ENCODE measurements at regions not wholly inside any gene's neighbourhood (a gene's known extent, or its start where the extent isn't known, plus 50 kb on each side); places are given as distances from the start of the nearest gene placed in this dataset.

DNA sequence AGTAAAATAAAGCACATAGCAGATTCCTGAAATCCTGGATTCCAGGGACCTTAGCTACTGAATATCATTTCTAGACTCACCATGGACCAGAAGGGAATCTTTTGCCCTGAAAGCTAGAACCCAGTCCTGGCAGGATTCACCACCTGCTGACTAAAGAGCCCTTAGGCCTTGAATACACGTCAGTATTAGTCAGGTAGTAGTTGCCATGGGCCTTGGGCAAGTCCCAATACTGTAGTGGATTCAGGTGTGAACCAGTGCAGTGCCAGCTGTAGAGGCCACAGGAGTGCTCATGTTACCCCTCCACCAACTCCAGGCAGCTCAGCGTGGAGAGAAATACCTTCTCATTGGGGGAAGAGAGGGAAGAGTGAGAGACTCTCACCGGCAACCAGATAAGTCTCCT lies 64.1 kb upstream of the UBQLN2 start:
- TF ChIP-seq, protein P1, sequence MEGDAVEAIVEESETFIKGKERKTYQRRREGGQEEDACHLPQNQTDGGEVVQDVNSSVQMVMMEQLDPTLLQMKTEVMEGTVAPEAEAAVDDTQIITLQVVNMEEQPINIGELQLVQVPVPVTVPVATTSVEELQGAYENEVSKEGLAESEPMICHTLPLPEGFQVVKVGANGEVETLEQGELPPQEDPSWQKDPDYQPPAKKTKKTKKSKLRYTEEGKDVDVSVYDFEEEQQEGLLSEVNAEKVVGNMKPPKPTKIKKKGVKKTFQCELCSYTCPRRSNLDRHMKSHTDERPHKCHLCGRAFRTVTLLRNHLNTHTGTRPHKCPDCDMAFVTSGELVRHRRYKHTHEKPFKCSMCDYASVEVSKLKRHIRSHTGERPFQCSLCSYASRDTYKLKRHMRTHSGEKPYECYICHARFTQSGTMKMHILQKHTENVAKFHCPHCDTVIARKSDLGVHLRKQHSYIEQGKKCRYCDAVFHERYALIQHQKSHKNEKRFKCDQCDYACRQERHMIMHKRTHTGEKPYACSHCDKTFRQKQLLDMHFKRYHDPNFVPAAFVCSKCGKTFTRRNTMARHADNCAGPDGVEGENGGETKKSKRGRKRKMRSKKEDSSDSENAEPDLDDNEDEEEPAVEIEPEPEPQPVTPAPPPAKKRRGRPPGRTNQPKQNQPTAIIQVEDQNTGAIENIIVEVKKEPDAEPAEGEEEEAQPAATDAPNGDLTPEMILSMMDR (IDR thresholded peaks at IDR 0.05 in 4 of 5, conservative IDR thresholded peaks at IDR 0.05 in 1 of 5), result no peak
- TF ChIP-seq POLR2A (IDR thresholded peaks at IDR 0.05), result no peak
- in situ Hi-C loops (cut with MboI; ENCODE audit: low sequenced_read_pairs in 4 of 4), result no loop called here
- no peak for ATAC-seq

DNA sequence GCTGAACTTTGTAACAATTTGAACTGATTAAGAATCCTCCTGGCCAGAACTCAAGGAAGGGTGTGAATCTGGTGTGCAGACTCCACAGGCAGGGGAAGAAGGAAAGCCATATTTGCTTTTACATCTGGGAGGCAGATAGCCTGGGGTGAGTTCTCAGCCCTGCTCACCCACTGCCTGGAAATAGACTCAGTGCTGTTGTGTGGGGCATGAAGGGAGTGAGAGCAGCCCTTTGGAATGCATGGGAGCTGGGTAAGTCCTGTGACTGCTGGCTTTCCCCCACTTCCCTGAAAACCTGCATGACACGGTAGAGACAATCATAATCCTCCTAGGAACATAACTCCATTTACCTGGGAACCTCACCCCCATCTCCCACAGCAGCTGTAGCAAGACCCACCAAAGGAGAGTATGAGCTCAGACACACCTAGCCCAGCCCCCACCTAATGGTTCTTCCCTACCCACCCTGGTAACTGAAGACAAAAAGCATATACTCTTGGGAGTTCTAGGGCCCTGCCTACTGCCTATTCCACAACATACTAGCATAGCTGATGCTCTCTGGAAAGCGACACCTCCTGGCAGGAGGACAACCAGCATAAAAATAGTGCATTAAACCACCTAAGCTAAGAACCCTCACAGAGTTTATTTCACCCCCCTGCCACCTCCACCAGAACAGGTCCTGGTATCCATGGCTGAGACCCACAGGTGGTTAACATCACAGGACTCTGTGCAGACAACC lies 59.3 kb upstream of the UBQLN2 start:
- ATAC-seq (no peak), DNase-seq (no peak)
- H3K36me3 ChIP-seq, result no peaks in the 10 kb centered on the region
- intact Hi-C loops (cut with DNase I; ENCODE audit: low total_unique reads), result no loop called here
- no peak overlapping the region for H3K4me3 ChIP-seq
- in situ Hi-C loops (cut with MboI; ENCODE audit: low sequenced_read_pairs in 4 of 4), result loop anchor here in 1 of 4 donors (25.0 kb wide), 1 partner anchor 92 kb away; no protein-coding TSS in a partner anchor
- TF ChIP-seq, protein P1 (IDR thresholded peaks at IDR 0.05 in 4 of 5, conservative IDR thresholded peaks at IDR 0.05 in 1 of 5), result no peak
- no peak for TF ChIP-seq POLR2A (IDR thresholded peaks at IDR 0.05)
- H3K27me3 ChIP-seq, result peaks cover 0 to 5% (median 0%) of the 10 kb centered on the region in 3 donors
- no peaks in the 10 kb centered on the region for H3K9me3 ChIP-seq
- H3K27ac ChIP-seq, result no peak overlapping the region
- no peaks in the 10 kb centered on the region for H3K4me1 ChIP-seq

More for the DNA sequence above, 64.1 kb upstream of the UBQLN2 start:
- Histone ChIP-seq H3K27me3 (peaks cover 0 to 5% (median 0%) of the 10 kb centered on the region in 3 donors), H3K4me1 (no peaks in the 10 kb centered on the region), H3K36me3 (no peaks in the 10 kb centered on the region), H3K4me3 (no peak overlapping the region), H3K9me3 (no peaks in the 10 kb centered on the region), H3K27ac (no peak overlapping the region)
- intact Hi-C loops (cut with DNase I; ENCODE audit: low total_unique reads), result no loop called here
- DNase-seq, result no peak

DNA sequence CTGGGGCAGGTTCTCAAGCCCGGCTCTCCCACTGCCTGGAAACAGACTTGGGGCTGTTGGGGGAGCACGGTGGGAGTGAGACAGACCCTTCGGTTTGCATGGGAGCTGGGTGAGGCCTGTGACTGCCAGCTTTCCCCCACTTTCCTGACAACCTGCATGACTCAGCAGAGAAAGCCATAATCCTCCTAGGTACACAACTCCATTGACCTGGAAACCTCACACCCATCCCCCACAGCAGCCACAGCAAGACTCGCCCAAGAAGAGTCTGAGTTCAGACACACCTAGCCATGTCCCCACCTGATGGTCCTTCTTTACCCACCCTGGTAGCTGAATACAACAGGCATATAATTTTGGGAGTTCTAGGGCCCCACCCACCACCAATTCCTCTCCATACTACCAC lies 57.6 kb upstream of the UBQLN2 start:
- Histone ChIP-seq H3K36me3 (no peaks in the 10 kb centered on the region), H3K4me3 (no peak overlapping the region), H3K4me1 (no peaks in the 10 kb centered on the region), H3K9me3 (no peaks in the 10 kb centered on the region), H3K27me3 (peaks cover 0 to 5% (median 0%) of the 10 kb centered on the region in 3 donors), H3K27ac (no peak overlapping the region)
- intact Hi-C loops (cut with DNase I; ENCODE audit: low total_unique reads) (loop anchor here (2.0 kb wide), 1 partner anchor 35 kb away; no protein-coding TSS in a partner anchor), in situ Hi-C loops (cut with MboI; ENCODE audit: low sequenced_read_pairs in 4 of 4) (loop anchor here in 1 of 4 donors (25.0 kb wide), 1 partner anchor 94 kb away; no protein-coding TSS in a partner anchor)
- TF ChIP-seq, protein P1 (IDR thresholded peaks at IDR 0.05 in 4 of 5, conservative IDR thresholded peaks at IDR 0.05 in 1 of 5), result no peak
- no peak for TF ChIP-seq POLR2A (IDR thresholded peaks at IDR 0.05)
- ATAC-seq (no peak), DNase-seq (no peak)

Data from gastrocnemius medialis (tissue), 4 donors.